GM12872 (cell line): ENCODE measurements at regions not wholly inside any gene's neighbourhood (a gene's known extent, or its start where the extent isn't known, plus 50 kb on each side); places are given as distances from the start of the nearest gene placed in this dataset.
A peak's percentile ranks its signal among the peaks of the same experiment; 100 is the strongest.

Experiments
- CTCF ChIP-seq: IDR thresholded peaks from 3 replicates; pipeline ENCODE4 v1.5.1; 2011; ENCODE audit warnings: low read depth, mild to moderate bottlenecking, low read length, moderate library complexity; ENCODE audit not compliant: insufficient read depth

GRCh38 chr5:57889558-57889957 is 406.9 kb upstream of the ACTBL2 start:
- no peak for TF ChIP-seq CTCF

- TF ChIP-seq CTCF: peak; percentile 34; the same call in 1 of the 3 replicates
These were observed 405.4 kb upstream of the ACTBL2 start for GRCh38 chr5:57887851-57888621.

- TF ChIP-seq CTCF: no peak
These were observed 401.9 kb upstream of the ACTBL2 start for GRCh38 chr5:57884346-57885102.

GRCh38 chr5:57880216-57880615 is 397.6 kb upstream of the ACTBL2 start:
- TF ChIP-seq CTCF: no peak

GRCh38 chr5:57878301-57878722 is 395.7 kb upstream of the ACTBL2 start:
- TF ChIP-seq CTCF: no peak

GRCh38 chr5:57871496-57871895 is 388.9 kb upstream of the ACTBL2 start:
- TF ChIP-seq CTCF: no peak

GRCh38 chr5:57863661-57864060 is 381.1 kb upstream of the ACTBL2 start:
- TF ChIP-seq CTCF: no peak
